ENCODE measurements at regions not wholly inside any gene's neighbourhood (a gene's known extent, or its start where the extent isn't known, plus 50 kb on each side); places are given as distances from the start of the nearest gene placed in this dataset.

GRCh38 chr1:234768569-234769283 lies 158.7 kb upstream of the IRF2BP2 start (continued):
- TF ChIP-seq ZFP91 (CRISPR knock-in tag; IDR thresholded peaks at IDR 0.05; ENCODE audit: borderline replicate concordance) (0 out of 2 replicates have a peak, but pooled peaks have one; percentile 30), SNAI1 (CRISPR knock-in tag; IDR thresholded peaks at IDR 0.05; ENCODE audit: borderline replicate concordance) (peak; percentile 60; the same call in 1 of the 2 replicates), XBP1 (CRISPR knock-in tag; IDR thresholded peaks at IDR 0.05) (no peak), ZNF646 (CRISPR knock-in tag; IDR thresholded peaks at IDR 0.05) (no peak; the same call in 1 of the 2 replicates), PTBP1 (IDR thresholded peaks at IDR 0.05; ENCODE audit: low read depth, low read length, poor library complexity, severe bottlenecking) (no peak), PHB2 (IDR thresholded peaks at IDR 0.05; ENCODE audit: partially characterized antibody) (no peak), ZNF724P (CRISPR knock-in tag; IDR thresholded peaks at IDR 0.05; ENCODE audit: borderline replicate concordance) (no peak), ZNF619 (CRISPR knock-in tag; IDR thresholded peaks at IDR 0.05) (no peak), NCOA2 (CRISPR knock-in tag; IDR thresholded peaks at IDR 0.05) (peak; percentile 33; the same call in 1 of the 2 replicates), CHCHD3 (CRISPR knock-in tag; IDR thresholded peaks at IDR 0.05) (no peak), ZNF407 (CRISPR knock-in tag; IDR thresholded peaks at IDR 0.05; ENCODE audit: not compliant biosample characterization) (no peak), SMC3 (IDR thresholded peaks at IDR 0.05; ENCODE audit: low read length) (no peak)
